HL-60 (cell line): ENCODE measurements at regions not wholly inside any gene's neighbourhood (a gene's known extent, or its start where the extent isn't known, plus 50 kb on each side); places are given as distances from the start of the nearest gene placed in this dataset.

Experiments used
- DNase-seq, 2 experiments: peaks; one replicate each; pipeline ENCODE4 v3.0.0-alpha.2; 2010 to 2020; ENCODE audit warnings: low read depth in 1 of 2, low spot score in 1 of 2
- H3K27ac ChIP-seq: fragments of 250-450 bp; sonication (Bioruptor Pico); replicated peaks from 2 replicates; pipeline ENCODE4 v1.5.1; 2020; ENCODE audit warnings: mild to moderate bottlenecking, moderate library complexity
- H3K27me3 ChIP-seq: fragments of 250-450 bp; sonication (Bioruptor Pico); 2 replicates; pipeline ENCODE4 v1.5.1; 2021; ENCODE audit warnings: mild to moderate bottlenecking, moderate library complexity; ENCODE audit not compliant: insufficient read depth, poor library complexity, severe bottlenecking
- H3K4me3 ChIP-seq: replicated peaks from 2 replicates; pipeline ENCODE4 v1.5.1; 2011; ENCODE audit warnings: mild to moderate bottlenecking, control low read depth, low read length; ENCODE audit not compliant: insufficient read depth
- CTCF ChIP-seq: IDR thresholded peaks from one replicate; pipeline ENCODE4 v1.5.1; 2011; ENCODE audit warnings: low read length, control low read depth, inconsistent platforms; ENCODE audit not compliant: insufficient read depth
- GABPA ChIP-seq: IDR thresholded peaks from 2 replicates; pipeline ENCODE4 v1.6.1; 2012; ENCODE audit warnings: low read depth
- POLR2AphosphoS5 ChIP-seq: IDR thresholded peaks from 2 replicates; pipeline ENCODE4 v1.6.1; 2012; ENCODE audit warnings: low read depth
- REST ChIP-seq: IDR thresholded peaks from 2 replicates; pipeline ENCODE4 v1.6.1; 2012; ENCODE audit warnings: low read depth; ENCODE audit not compliant: insufficient replicate concordance
- SPI1 ChIP-seq: IDR thresholded peaks from 2 replicates; pipeline ENCODE4 v1.6.1; 2012; ENCODE audit warnings: low read depth, mild to moderate bottlenecking, borderline replicate concordance

- no peaks in the 10 kb centered on the region for H3K27me3 ChIP-seq
- no peak overlapping the region for H3K27ac ChIP-seq
- TF ChIP-seq CTCF (no peak), SPI1 (no peak), POLR2AphosphoS5 (no peak), REST (no peak)
- H3K4me3 ChIP-seq = no peak overlapping the region
- DNase-seq = no peak
These were observed 231.2 kb upstream of the IRX1 start for GRCh38 chr5:3364433-3364832.

- Histone ChIP-seq H3K27ac (no peak overlapping the region), H3K27me3 (no peaks in the 10 kb centered on the region), H3K4me3 (no peak overlapping the region)
- no peak for DNase-seq
- TF ChIP-seq SPI1 (no peak), GABPA (no peak), POLR2AphosphoS5 (no peak), CTCF (no peak), REST (no peak)
These were observed 233.1 kb upstream of the IRX1 start for GRCh38 chr5:3362606-3362910.

- DNase-seq = no peak
- no peak overlapping the region for H3K27ac ChIP-seq
- no peak overlapping the region for H3K4me3 ChIP-seq
These were observed 233.6 kb upstream of the IRX1 start for GRCh38 chr5:3361811-3362605.

More at GRCh38 chr5:3361811-3362605, 233.6 kb upstream of the IRX1 start:
- TF ChIP-seq CTCF (no peak), SPI1 (no peak), REST (no peak), GABPA (no peak), POLR2AphosphoS5 (no peak)
- no peaks in the 10 kb centered on the region for H3K27me3 ChIP-seq
